Esophagus mucosa (tissue), 1 donor: ENCODE measurements at regions not wholly inside any gene's neighbourhood (a gene's known extent, or its start where the extent isn't known, plus 50 kb on each side); places are given as distances from the start of the nearest gene placed in this dataset.
"Not testable (repeated sequence)": the region's sequence is repeated elsewhere in the genome, so short reads cannot be mapped to it uniquely, and the experiment has no call there.

Source experiments
- ATAC-seq: fragments of 200-7000 bp; cut with Tn5 transposase; one replicate; pipeline ENCODE4 v1.9.1; 2020
- donor health status: DM: yes; HTN: yes; CAD: no.

- no peak for ATAC-seq
These were observed 431.5 kb upstream of the CNTN6 start for GRCh38 chr3:661356-661755.

GRCh38 chr3:674116-674515 is 418.7 kb upstream of the CNTN6 start:
- ATAC-seq, result no peak

GRCh38 chr3:675846-676245 is 417.0 kb upstream of the CNTN6 start:
- ATAC-seq, result no peak

- no peak for ATAC-seq
These were observed 409.1 kb upstream of the CNTN6 start for GRCh38 chr3:683770-684169.

GRCh38 chr3:690770-691169 is 402.1 kb upstream of the CNTN6 start:
- no peak for ATAC-seq

- ATAC-seq, result no peak
These were observed 392.3 kb upstream of the CNTN6 start for GRCh38 chr3:700514-700913.

GRCh38 chr3:707041-707440 is 385.8 kb upstream of the CNTN6 start:
- ATAC-seq, result no peak

GRCh38 chr3:713006-713621 is 379.7 kb upstream of the CNTN6 start:
- no peak for ATAC-seq

GRCh38 chr3:713947-714620 is 378.7 kb upstream of the CNTN6 start:
- ATAC-seq, result no peak

GRCh38 chr3:721086-721485 is 371.7 kb upstream of the CNTN6 start:
- no peak for ATAC-seq

GRCh38 chr3:732326-732928 is 360.4 kb upstream of the CNTN6 start:
- ATAC-seq, result no peak

GRCh38 chr3:733313-733712 is 359.5 kb upstream of the CNTN6 start:
- ATAC-seq, result no peak

- ATAC-seq, result no peak
These were observed 335.1 kb upstream of the CNTN6 start for GRCh38 chr3:757711-758110.

- ATAC-seq, result no peak
These were observed 333.7 kb upstream of the CNTN6 start for GRCh38 chr3:759106-759505.

- ATAC-seq, result not testable (repeated sequence)
These were observed 319.4 kb upstream of the CNTN6 start for GRCh38 chr3:773433-773832.

- no peak for ATAC-seq
These were observed 317.5 kb upstream of the CNTN6 start for GRCh38 chr3:775178-775880.

- no peak for ATAC-seq
These were observed 312.3 kb upstream of the CNTN6 start for GRCh38 chr3:780505-780904.

- ATAC-seq, result no peak
These were observed 301.4 kb upstream of the CNTN6 start for GRCh38 chr3:791442-791841.

- ATAC-seq, result no peak
These were observed 300.2 kb upstream of the CNTN6 start for GRCh38 chr3:792630-793029.

- ATAC-seq, result no peak
These were observed 288.6 kb upstream of the CNTN6 start for GRCh38 chr3:804211-804610.

GRCh38 chr3:805326-805725 is 287.5 kb upstream of the CNTN6 start:
- ATAC-seq, result no peak

GRCh38 chr3:806006-806405 is 286.8 kb upstream of the CNTN6 start:
- ATAC-seq, result no peak

GRCh38 chr3:816605-817004 is 276.2 kb upstream of the CNTN6 start:
- no peak for ATAC-seq

GRCh38 chr3:834679-835078 is 258.1 kb upstream of the CNTN6 start:
- ATAC-seq, result no peak
